ENCODE measurements at regions not wholly inside any gene's neighbourhood (a gene's known extent, or its start where the extent isn't known, plus 50 kb on each side); places are given as distances from the start of the nearest gene placed in this dataset.

- no peak for DNase-seq
These were observed 267.6 kb downstream of the CNTN3 start for GRCh38 chr3:74346896-74347295.

- DNase-seq = no peak
These were observed 268.8 kb downstream of the CNTN3 start for GRCh38 chr3:74345701-74346100.

DNA sequence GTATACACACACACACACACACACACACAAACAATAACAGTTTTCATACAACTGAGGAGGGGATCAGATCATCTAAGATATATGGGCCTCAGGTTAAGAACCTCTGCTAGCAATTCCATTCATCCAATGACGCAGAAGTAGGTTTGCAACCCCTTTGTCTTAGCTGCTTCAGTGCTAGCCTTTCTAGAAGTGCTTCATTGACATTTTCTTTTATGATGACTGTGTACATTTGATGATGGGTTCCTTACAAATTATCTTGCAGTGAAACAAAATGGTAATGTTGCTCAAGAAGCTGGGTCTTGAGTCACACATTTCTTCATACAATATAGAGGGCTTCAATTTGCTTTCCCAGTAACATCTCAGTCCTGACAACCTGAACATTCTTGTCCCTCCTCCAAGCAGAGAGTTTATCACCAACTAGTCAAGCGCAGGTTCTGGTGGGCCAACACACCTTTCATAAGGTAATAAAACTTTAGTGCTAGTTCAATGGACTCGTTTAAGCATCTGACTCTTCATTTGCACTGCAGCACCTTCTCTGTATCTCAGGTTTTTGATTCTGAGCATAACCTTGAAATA is 269.5 kb downstream of the CNTN3 start:
- DNase-seq = no peak

GRCh38 chr3:74343391-74343790 is 271.1 kb downstream of the CNTN3 start:
- DNase-seq = no peak

- DNase-seq = no peak
These were observed 275.5 kb downstream of the CNTN3 start for GRCh38 chr3:74338998-74339397.

- DNase-seq = no peak
These were observed 282.3 kb downstream of the CNTN3 start for GRCh38 chr3:74332165-74332564.

DNA sequence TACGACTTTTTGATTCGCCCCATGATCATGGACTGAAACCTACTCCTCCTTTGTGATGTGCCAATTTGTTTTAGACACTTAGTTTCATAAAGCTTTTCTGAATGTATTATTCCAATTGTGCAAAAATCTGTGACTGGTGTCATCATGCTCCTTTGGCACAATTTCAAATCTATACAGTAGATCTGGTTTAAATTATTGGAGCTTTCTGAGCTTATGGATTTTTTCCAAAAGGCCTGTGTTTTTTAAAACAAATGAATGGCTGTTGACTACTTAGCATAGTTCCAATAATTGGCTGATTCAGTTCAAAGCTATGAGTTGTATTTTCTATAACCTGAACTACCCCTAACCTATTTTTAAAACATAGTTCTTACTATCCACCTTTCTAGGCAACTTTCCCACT is 282.7 kb downstream of the CNTN3 start:
- DNase-seq = peak; percentile 68

GRCh38 chr3:74329096-74329495 is 285.4 kb downstream of the CNTN3 start:
- no peak for DNase-seq

GRCh38 chr3:74328435-74328834 is 286.0 kb downstream of the CNTN3 start:
- DNase-seq = no peak

GRCh38 chr3:74315291-74315690 is 299.2 kb downstream of the CNTN3 start:
- DNase-seq = peak; percentile 21

GRCh38 chr3:74314696-74315095 is 299.8 kb downstream of the CNTN3 start:
- DNase-seq = peak; percentile 34

DNA sequence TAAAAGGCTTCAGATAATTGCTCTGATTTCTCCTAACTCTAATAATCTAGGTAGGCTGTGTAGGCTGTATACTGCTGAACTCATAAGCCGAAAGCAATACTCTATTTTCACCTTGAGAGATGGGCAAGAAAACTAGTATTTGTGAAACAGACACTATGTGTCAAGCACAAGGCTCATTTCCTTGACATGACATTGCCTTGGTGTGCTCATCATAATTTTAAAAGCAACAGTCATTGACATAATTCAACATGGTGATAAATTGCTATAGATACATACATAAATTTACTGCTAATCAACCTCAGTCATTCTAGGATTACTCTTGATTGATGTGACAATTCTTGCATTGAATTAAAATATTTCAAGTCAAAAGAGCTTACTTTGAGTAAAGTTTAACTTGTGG is 304.7 kb downstream of the CNTN3 start:
- DNase-seq = no peak

DNA sequence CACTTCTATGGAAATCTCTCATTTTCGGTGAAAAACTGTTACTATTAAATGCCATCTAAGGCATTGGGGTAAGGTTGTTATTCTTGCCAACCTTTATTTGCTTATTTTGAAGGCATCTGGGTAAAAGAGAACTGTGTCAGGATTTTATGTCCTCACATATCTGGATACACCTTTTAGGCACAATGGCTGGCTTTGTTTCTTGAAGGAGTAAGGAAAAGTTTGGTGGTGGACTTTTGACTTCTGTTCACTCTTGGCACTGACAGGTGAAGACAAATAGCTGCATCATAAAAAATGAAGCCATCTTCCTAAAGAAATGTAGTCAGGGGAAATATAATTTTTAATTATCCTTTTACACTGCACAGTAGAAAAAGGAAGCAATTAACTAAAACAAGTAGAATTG is 310.0 kb downstream of the CNTN3 start:
- no peak for DNase-seq

DNA sequence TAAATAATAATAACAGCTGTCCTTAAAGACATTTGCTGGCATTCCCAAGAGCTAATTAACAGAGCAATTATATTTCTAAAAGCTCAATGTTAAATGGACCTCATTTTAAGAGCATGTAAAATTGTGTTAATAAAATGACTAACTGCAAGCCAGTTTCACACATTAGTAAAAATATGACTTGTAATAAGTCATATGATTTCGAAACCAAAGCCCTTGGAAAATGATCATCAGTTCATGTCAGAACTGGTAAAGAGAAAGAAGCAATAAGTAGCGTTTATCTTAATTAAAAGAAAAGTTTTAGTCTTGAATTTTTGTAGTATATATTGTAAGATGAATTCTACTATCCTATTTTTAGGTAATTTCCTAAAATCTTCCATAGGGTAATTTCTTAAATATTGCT is 310.7 kb downstream of the CNTN3 start:
- no peak for DNase-seq

DNA sequence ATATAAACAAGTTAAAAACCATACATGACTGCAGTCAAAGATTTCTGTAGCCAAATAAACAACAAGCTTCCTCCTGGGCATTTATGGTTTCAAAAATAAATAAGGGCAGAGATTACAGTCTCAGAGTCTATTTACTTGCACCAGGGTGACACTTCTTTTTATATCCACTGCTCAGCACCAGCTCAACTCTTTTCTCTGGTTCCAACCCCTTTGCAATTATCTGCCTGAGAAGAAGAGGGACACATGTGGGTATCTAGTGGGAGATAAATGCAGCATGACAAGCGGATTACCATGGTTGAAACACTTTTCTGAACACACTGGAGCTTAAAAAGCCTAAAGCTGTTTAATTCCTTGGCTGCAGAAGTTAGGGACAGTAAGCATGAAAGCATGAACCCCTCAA is 311.5 kb downstream of the CNTN3 start:
- DNase-seq = no peak

DNA sequence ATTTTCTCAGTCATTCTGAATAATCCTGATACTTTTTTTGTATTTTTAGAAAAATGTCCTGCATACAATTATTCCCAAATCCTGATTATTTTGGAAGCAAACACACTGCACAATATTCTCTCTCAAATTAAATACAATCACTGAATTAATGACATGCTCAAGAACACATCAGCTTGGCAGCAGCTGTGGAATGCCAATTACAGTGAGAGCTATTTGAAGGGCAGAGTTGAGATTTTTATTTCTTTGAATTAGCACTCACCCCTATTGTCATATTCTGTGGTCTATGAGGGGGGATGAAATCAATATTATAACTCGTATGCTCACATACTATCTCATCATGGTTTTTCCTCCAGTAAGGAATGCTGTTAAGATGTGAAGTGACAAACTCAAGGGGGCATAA is 312.2 kb downstream of the CNTN3 start:
- DNase-seq = no peak

DNA sequence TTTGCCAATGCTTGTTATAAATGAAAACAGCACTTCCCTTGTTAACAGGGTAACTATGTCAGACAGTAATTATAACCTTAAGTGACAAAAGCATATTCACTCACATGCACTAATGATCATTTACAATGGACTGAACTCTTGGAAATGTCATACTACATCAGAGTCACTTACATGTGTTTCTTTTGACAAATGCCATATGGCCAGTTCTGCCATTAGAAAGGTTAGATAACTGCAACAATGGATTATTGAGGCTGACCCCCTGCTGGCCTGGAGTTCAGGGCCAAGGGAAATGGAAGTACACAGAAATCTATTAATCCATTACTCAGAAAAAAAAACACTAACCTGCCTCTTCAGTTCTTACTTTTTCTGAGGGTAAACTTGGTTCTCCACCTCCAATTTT is 313.4 kb downstream of the CNTN3 start:
- DNase-seq = no peak

DNA sequence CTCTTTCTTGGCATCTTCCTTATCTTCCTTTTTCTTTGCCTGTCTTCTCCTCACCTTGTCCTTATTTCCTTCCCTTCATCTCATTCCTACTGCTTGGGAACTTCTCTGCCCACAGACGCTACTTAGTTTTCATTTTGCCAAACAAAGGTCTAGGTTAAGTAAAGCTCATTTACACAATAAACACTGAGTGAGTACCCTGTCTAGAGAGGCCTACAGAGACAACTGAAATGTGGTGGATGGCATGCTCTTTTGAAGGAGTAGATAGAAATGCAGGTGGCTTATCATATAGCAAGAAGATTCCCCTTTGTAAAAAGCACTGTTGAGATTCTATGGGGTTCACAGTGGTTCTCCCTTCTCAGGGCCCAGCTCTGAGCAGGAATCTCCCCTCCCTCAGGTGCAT is 319.0 kb downstream of the CNTN3 start:
- DNase-seq = no peak

DNA sequence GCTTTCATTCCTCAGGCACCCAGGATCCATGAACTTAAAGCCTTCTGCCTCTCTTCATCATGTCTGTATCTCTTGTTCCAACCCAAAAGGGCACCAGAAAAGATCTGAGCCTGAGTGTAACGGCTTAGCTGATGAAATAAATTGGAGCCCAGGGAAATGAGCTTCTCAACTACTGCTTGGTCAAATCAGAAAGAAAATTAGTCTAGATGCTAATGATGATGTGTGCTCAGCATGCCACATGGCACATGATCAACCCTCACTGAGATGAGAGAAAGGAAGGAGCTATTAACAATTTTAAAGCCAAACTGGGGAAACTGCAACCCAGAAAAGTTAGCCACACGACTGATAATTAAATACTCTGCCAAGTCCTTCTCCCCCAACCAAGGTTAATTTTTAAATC is 325.7 kb downstream of the CNTN3 start:
- DNase-seq = no peak

GRCh38 chr3:74287557-74287956 is 326.9 kb downstream of the CNTN3 start:
- peak; percentile 65 for DNase-seq

DNA sequence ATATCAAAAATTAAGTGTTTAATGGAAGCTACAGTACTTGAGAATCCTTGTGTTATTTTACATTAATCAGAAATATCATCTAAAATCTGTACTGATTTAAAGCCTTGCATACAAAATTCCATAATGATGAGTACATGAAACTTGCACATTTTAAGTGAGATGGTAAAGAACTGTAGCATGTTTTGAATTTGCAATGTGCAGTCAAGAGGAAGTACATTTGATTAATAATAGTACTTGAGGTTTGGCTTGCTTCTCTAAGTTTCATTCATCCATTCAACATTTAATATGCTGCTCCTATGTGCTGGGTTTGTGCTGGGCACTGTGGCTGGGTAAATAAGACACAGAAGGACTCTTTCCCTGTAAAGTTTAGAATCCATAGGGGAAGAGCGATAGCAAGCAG is 332.3 kb downstream of the CNTN3 start:
- DNase-seq = peak; percentile 71

DNA sequence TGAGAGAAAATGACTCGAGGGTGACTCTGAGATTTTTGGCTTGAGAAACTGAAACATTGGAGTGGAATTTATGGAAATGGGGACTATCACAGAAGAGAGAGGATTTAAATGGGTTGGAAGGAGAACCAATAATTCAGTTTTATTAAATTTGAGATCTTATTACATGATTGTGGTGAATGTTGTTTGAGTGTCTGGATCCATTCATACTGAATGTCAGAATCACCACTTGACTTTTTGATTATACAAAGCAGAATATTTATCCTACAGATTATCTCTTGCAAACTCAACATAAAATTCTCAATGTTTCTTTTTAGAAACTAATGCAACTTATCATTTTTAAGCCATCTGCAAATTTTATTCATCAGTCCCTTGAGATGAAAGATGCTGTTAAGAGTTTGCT is 332.8 kb downstream of the CNTN3 start:
- DNase-seq = peak; percentile 19

GRCh38 chr3:74273555-74274402 is 340.7 kb downstream of the CNTN3 start:
- DNase-seq = no peak

DNA sequence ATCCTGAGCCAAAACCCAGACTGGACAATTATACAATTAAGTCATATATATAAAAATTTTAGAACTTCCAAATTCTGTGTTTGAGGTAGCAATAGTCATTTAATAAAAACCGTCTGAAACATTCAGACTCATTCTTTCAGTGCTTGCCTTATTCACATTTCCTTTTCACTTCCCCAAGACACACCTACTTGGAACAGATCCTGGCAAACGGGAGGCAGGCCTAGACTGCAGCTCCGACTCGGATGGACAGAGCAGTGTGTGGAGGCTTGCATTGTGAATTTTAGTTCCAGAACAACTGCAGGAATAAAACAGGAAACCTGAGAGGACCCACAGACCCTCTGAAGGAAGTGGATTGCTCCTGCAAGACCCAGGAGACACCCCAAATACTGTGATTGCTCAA is 341.4 kb downstream of the CNTN3 start:
- DNase-seq = peak; percentile 55

- DNase-seq = no peak
These were observed 342.9 kb downstream of the CNTN3 start for GRCh38 chr3:74271541-74271940.
